HCT116 (cell line): ENCODE measurements at regions not wholly inside any gene's neighbourhood (a gene's known extent, or its start where the extent isn't known, plus 50 kb on each side); places are given as distances from the start of the nearest gene placed in this dataset.

Experiments used
- ATAC-seq: fragments of 200-7000 bp; cut with Tn5 transposase; 2 replicates; pipeline ENCODE4 v1.9.1; 2020; ENCODE audit warnings: mild to moderate bottlenecking, moderate library complexity
- BruUV-seq: library from RNA; stranded (reverse); fragments of 400-500 nt; replicated peaks from 2 replicates; lab custom pipeline; 2021; lab: Mats Ljungman, UMichigan
- CTCF ChIA-PET: fragments of 300-600 bp; sonication (Branson Sonifier 250); formaldehyde crosslinking; loops from one replicate; lab custom pipeline; 2021; ENCODE audit warnings: antibody characterized with exemption; lab: Charles Lee
- POLR2A ChIA-PET: fragments of 300-600, 350-600 bp; sonication (Branson Sonifier 250); formaldehyde crosslinking; loops from one replicate; lab custom pipeline; 2021; ENCODE audit warnings: antibody characterized with exemption; lab: Charles Lee
- RAD21 ChIA-PET, 2 experiments: fragments of 300-600 bp; sonication (Branson Sonifier 250); formaldehyde crosslinking; loops; one replicate each; lab custom pipeline; 2023; ENCODE audit warnings: low total read pairs in 2 of 2; ENCODE audit not compliant: uncharacterized antibody in 2 of 2, unreplicated experiment in 2 of 2, low non-redundant PET in 1 of 2; lab: Charles Lee
- DNase-seq: peaks from one replicate; pipeline ENCODE4 v3.0.0-alpha.2; 2010; ENCODE audit warnings: low read depth, low spot score
- H2AFZ ChIP-seq: fragments of 200-600 bp; shearing (Covaris generic), sonication (generic); 2 replicates; pipeline ENCODE4 v1.6.1; 2017; ENCODE audit warnings: low read depth, mixed run types, mixed read lengths, antibody characterized with exemption, low read length; ENCODE audit not compliant: poor library complexity, severe bottlenecking
- H3K27ac ChIP-seq: 2 replicates; pipeline ENCODE4 v1.5.1; 2012; ENCODE audit warnings: low read depth, low read length
- H3K27me3 ChIP-seq: fragments of 200-600 bp; sonication (generic); 2 replicates; pipeline ENCODE4 v1.6.1; 2016; ENCODE audit warnings: mixed run types, low read length, mixed read lengths; ENCODE audit not compliant: insufficient read depth
- H3K36me3 ChIP-seq, 2 experiments: fragments of 200-500 bp in 1 of 2; fragments of 200-600 bp in 1 of 2; sonication (Bioruptor generic) in 1 of 2; sonication (generic) in 1 of 2; 2 replicates each; pipeline versions ENCODE4 v1.5.1 to v1.6.1; 2014 to 2016; ENCODE audit warnings: low read length in 2 of 2, inconsistent platforms in 1 of 2, mixed read lengths in 1 of 2, mixed run types in 1 of 2; ENCODE audit not compliant: insufficient read depth in 2 of 2, control insufficient read depth in 1 of 2
- H3K4me1 ChIP-seq, 2 experiments: fragments of 200-600 bp in 1 of 2; sonication (generic) in 1 of 2; 2 replicates each; pipeline versions ENCODE4 v1.5.1 to v1.6.1; 2012 to 2017; ENCODE audit warnings: low read length in 2 of 2, inconsistent platforms in 1 of 2, mild to moderate bottlenecking in 1 of 2, mixed read lengths in 1 of 2, mixed run types in 1 of 2, moderate library complexity in 1 of 2; ENCODE audit not compliant: insufficient read depth in 2 of 2, control insufficient read depth in 1 of 2
- H3K4me2 ChIP-seq: fragments of 200-600 bp; sonication (generic); 2 replicates; pipeline ENCODE4 v1.6.1; 2017; ENCODE audit warnings: mixed run types, low read length, mixed read lengths
- H3K4me3 ChIP-seq, 2 experiments: fragments of 200-600 bp in 1 of 2; sonication (generic) in 1 of 2; replicated peaks in 1 of 2; 2 replicates each; pipeline ENCODE4 v1.5.1; 2011 to 2016; ENCODE audit warnings: low read length in 2 of 2, control low read depth in 1 of 2, low read depth in 1 of 2, mild to moderate bottlenecking in 1 of 2, mixed read lengths in 1 of 2, mixed run types in 1 of 2
- H3K79me2 ChIP-seq: fragments of 200-600 bp; sonication (generic); 2 replicates; pipeline ENCODE4 v1.6.1; 2017; ENCODE audit warnings: mild to moderate bottlenecking, mixed run types, low read length, moderate library complexity, mixed read lengths; ENCODE audit not compliant: insufficient read depth
- H3K9ac ChIP-seq: fragments of 200-600 bp; sonication (generic); 2 replicates; pipeline ENCODE4 v1.6.1; 2016; ENCODE audit warnings: low read length, mixed read lengths
- H3K9me2 ChIP-seq: fragments of 200-600 bp; sonication (generic), shearing (Covaris generic); 2 replicates; pipeline ENCODE4 v1.6.1; 2017; ENCODE audit warnings: mixed run types, mild to moderate bottlenecking, moderate library complexity; ENCODE audit not compliant: insufficient read depth
- H3K9me3 ChIP-seq, 2 experiments: fragments of 200-500 bp in 1 of 2; fragments of 200-600 bp in 1 of 2; sonication (Bioruptor generic) in 1 of 2; sonication (generic) in 1 of 2; 2 replicates each; pipeline ENCODE4 v1.6.1; 2014 to 2017; ENCODE audit warnings: low read length in 2 of 2, mixed read lengths in 2 of 2, inconsistent platforms in 1 of 2, low read depth in 1 of 2, mild to moderate bottlenecking in 1 of 2, mixed run types in 1 of 2, moderate library complexity in 1 of 2; ENCODE audit not compliant: control insufficient read depth in 1 of 2, insufficient read depth in 1 of 2
- H4K20me1 ChIP-seq: fragments of 200-600 bp; sonication (generic), shearing (Covaris generic); 2 replicates; pipeline ENCODE4 v1.6.1; 2017; ENCODE audit warnings: mixed run types, mild to moderate bottlenecking, moderate library complexity; ENCODE audit not compliant: insufficient read depth
- ELF1 ChIP-seq: IDR thresholded peaks from 2 replicates; pipeline ENCODE4 v1.6.1; 2012; ENCODE audit warnings: low read depth, borderline replicate concordance
- EZH2 ChIP-seq: fragments of 200-600 bp; sonication (generic); IDR thresholded peaks from 2 replicates; pipeline ENCODE4 v1.6.1; 2017; ENCODE audit warnings: antibody characterized with exemption, mixed run types
- FOSL1 ChIP-seq: IDR thresholded peaks from 2 replicates; pipeline ENCODE4 v1.6.1; 2012; ENCODE audit warnings: low read depth
- JUND ChIP-seq: IDR thresholded peaks from 2 replicates; pipeline ENCODE4 v1.6.1; 2012
- POLR2A ChIP-seq: IDR thresholded peaks from 2 replicates; pipeline ENCODE4 v1.7.0; 2011; ENCODE audit warnings: borderline replicate concordance; ENCODE audit not compliant: insufficient read depth, insufficient read length; ENCODE audit errors: extremely low read depth
- POLR2AphosphoS5 ChIP-seq: IDR thresholded peaks from 2 replicates; pipeline ENCODE4 v1.6.1; 2011; ENCODE audit warnings: mild to moderate bottlenecking, low read depth, low read length, moderate library complexity
- RAD21 ChIP-seq: IDR thresholded peaks from 2 replicates; pipeline ENCODE4 v1.6.1; 2012; ENCODE audit warnings: low read depth, mild to moderate bottlenecking
- SIN3A ChIP-seq: IDR thresholded peaks from 2 replicates; pipeline ENCODE4 v1.6.1; 2012; ENCODE audit warnings: low read depth
- SP1 ChIP-seq: IDR thresholded peaks from 2 replicates; pipeline ENCODE4 v1.6.1; 2012; ENCODE audit warnings: low read depth
- TCF7L2 ChIP-seq: IDR thresholded peaks from 2 replicates; pipeline ENCODE4 v1.7.0; 2011; ENCODE audit warnings: borderline replicate concordance, inconsistent platforms; ENCODE audit not compliant: insufficient read depth, insufficient read length; ENCODE audit errors: extremely low read depth
- YY1 ChIP-seq: IDR thresholded peaks from 2 replicates; pipeline ENCODE4 v1.6.1; 2011; ENCODE audit warnings: low read length, low read depth, moderate library complexity, mild to moderate bottlenecking; ENCODE audit not compliant: insufficient replicate concordance; ENCODE audit errors: extremely low read depth
- ZFX ChIP-seq: fragments of 450-650 bp; IDR thresholded peaks from 2 replicates; pipeline ENCODE4 v1.6.1; 2017
- intact Hi-C: fragments of 100-400 bp; cut with micrococcal nuclease; formaldehyde crosslinking; loops from 2 replicates; pipeline ENCODE4 v1.10.0; 2022
- TF ChIP-seq, protein P1 (sequence below): IDR thresholded peaks from 2 replicates; pipeline ENCODE4 v1.6.1; 2012; ENCODE audit warnings: low read depth
- TF ChIP-seq, protein P2 (sequence below): IDR thresholded peaks from 2 replicates; pipeline ENCODE4 v1.6.1; 2011; ENCODE audit warnings: mild to moderate bottlenecking, low read length, moderate library complexity; ENCODE audit not compliant: insufficient replicate concordance; ENCODE audit errors: extremely low read depth
- TF ChIP-seq, protein P3 (sequence below): IDR thresholded peaks from 2 replicates; pipeline ENCODE4 v1.6.1; 2012
- TF ChIP-seq, protein P4 (sequence below), 3 experiments: fragments of 200-600 bp in 1 of 3; sonication (generic) in 1 of 3; IDR thresholded peaks in 2 of 3; conservative IDR thresholded peaks in 1 of 3; 2 replicates each; pipeline ENCODE4 v1.5.1; 2012 to 2017; ENCODE audit warnings: low read depth in 2 of 3, low read length in 2 of 3, antibody characterized with exemption in 1 of 3, borderline replicate concordance in 1 of 3, control low read depth in 1 of 3, mild to moderate bottlenecking in 1 of 3, mixed read lengths in 1 of 3, mixed run types in 1 of 3, moderate library complexity in 1 of 3; ENCODE audit not compliant: insufficient read depth in 1 of 3
- TF ChIP-seq, protein P5 (sequence below): IDR thresholded peaks from 2 replicates; pipeline ENCODE4 v1.6.1; 2012

DNA sequence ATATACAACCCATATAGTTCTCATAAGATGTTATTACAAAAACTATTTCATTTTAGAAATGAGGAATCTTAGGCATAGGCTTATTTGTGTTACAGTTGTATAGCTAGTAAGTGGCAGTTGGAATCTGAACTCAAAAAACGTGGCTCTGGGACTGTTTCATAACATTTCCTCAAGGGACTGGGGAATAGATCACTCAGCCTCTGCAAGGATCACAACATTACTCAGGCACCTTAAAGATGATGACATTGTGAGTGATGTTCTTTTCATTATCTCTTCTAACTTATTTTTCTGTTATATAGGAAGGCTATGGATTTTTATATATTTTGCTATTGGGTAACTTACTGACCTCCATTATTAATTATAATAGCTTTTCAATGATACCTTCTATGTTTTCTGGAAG, 774.2 kb upstream of the LCORL start:
- TF ChIP-seq, protein P1, sequence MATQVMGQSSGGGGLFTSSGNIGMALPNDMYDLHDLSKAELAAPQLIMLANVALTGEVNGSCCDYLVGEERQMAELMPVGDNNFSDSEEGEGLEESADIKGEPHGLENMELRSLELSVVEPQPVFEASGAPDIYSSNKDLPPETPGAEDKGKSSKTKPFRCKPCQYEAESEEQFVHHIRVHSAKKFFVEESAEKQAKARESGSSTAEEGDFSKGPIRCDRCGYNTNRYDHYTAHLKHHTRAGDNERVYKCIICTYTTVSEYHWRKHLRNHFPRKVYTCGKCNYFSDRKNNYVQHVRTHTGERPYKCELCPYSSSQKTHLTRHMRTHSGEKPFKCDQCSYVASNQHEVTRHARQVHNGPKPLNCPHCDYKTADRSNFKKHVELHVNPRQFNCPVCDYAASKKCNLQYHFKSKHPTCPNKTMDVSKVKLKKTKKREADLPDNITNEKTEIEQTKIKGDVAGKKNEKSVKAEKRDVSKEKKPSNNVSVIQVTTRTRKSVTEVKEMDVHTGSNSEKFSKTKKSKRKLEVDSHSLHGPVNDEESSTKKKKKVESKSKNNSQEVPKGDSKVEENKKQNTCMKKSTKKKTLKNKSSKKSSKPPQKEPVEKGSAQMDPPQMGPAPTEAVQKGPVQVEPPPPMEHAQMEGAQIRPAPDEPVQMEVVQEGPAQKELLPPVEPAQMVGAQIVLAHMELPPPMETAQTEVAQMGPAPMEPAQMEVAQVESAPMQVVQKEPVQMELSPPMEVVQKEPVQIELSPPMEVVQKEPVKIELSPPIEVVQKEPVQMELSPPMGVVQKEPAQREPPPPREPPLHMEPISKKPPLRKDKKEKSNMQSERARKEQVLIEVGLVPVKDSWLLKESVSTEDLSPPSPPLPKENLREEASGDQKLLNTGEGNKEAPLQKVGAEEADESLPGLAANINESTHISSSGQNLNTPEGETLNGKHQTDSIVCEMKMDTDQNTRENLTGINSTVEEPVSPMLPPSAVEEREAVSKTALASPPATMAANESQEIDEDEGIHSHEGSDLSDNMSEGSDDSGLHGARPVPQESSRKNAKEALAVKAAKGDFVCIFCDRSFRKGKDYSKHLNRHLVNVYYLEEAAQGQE, result no peak
- TF ChIP-seq POLR2AphosphoS5, result no peak
- no peak for TF ChIP-seq FOSL1
- TF ChIP-seq, protein P2, sequence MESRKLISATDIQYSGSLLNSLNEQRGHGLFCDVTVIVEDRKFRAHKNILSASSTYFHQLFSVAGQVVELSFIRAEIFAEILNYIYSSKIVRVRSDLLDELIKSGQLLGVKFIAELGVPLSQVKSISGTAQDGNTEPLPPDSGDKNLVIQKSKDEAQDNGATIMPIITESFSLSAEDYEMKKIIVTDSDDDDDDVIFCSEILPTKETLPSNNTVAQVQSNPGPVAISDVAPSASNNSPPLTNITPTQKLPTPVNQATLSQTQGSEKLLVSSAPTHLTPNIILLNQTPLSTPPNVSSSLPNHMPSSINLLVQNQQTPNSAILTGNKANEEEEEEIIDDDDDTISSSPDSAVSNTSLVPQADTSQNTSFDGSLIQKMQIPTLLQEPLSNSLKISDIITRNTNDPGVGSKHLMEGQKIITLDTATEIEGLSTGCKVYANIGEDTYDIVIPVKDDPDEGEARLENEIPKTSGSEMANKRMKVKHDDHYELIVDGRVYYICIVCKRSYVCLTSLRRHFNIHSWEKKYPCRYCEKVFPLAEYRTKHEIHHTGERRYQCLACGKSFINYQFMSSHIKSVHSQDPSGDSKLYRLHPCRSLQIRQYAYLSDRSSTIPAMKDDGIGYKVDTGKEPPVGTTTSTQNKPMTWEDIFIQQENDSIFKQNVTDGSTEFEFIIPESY, result no peak
- no peak for TF ChIP-seq ELF1
- no peak for TF ChIP-seq ZFX
- TF ChIP-seq TCF7L2, result no peak
- TF ChIP-seq, protein P3, sequence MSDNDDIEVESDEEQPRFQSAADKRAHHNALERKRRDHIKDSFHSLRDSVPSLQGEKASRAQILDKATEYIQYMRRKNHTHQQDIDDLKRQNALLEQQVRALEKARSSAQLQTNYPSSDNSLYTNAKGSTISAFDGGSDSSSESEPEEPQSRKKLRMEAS, result no peak
- TF ChIP-seq SIN3A, result no peak
- no peak for TF ChIP-seq POLR2A
- TF ChIP-seq RAD21, result no peak
- TF ChIP-seq YY1, result no peak
- TF ChIP-seq, protein P4, sequence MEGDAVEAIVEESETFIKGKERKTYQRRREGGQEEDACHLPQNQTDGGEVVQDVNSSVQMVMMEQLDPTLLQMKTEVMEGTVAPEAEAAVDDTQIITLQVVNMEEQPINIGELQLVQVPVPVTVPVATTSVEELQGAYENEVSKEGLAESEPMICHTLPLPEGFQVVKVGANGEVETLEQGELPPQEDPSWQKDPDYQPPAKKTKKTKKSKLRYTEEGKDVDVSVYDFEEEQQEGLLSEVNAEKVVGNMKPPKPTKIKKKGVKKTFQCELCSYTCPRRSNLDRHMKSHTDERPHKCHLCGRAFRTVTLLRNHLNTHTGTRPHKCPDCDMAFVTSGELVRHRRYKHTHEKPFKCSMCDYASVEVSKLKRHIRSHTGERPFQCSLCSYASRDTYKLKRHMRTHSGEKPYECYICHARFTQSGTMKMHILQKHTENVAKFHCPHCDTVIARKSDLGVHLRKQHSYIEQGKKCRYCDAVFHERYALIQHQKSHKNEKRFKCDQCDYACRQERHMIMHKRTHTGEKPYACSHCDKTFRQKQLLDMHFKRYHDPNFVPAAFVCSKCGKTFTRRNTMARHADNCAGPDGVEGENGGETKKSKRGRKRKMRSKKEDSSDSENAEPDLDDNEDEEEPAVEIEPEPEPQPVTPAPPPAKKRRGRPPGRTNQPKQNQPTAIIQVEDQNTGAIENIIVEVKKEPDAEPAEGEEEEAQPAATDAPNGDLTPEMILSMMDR (IDR thresholded peaks at IDR 0.05 in 2 of 3, conservative IDR thresholded peaks at IDR 0.05 in 1 of 3; ENCODE audit: borderline replicate concordance in 1 of 3, insufficient read depth in 1 of 3, low read depth in 2 of 3, low read length in 2 of 3), result no peak
- no peak for TF ChIP-seq EZH2
- TF ChIP-seq SP1, result no peak
- TF ChIP-seq, protein P5, sequence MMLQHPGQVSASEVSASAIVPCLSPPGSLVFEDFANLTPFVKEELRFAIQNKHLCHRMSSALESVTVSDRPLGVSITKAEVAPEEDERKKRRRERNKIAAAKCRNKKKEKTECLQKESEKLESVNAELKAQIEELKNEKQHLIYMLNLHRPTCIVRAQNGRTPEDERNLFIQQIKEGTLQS, result no peak
- TF ChIP-seq JUND, result no peak
- POLR2A ChIA-PET, result no interaction called here
- Histone ChIP-seq H3K9ac (no peak overlapping the region), H3K4me1 (no peaks in the 10 kb centered on the region), H3K79me2 (no peaks in the 10 kb centered on the region), H3K27me3 (no peaks in the 10 kb centered on the region), H3K9me3 (no peaks in the 10 kb centered on the region), H3K4me2 (no peak overlapping the region), H3K4me3 (no peak overlapping the region), H2AFZ (no peak overlapping the region), H3K9me2 (no peaks in the 10 kb centered on the region), H4K20me1 (no peaks in the 10 kb centered on the region), H3K36me3 (no peaks in the 10 kb centered on the region), H3K27ac (no peak overlapping the region)
- ATAC-seq (no peak), DNase-seq (no peak)
- CTCF ChIA-PET, result no interaction called here
- RAD21 ChIA-PET, result no interaction called here
- intact Hi-C loops, result no loop called here
- no TSS peak for BruUV-seq
